DND-41 (cell line): ENCODE measurements at regions not wholly inside any gene's neighbourhood (a gene's known extent, or its start where the extent isn't known, plus 50 kb on each side); places are given as distances from the start of the nearest gene placed in this dataset.

ENCODE experiments used
- CTCF ChIP-seq: IDR thresholded peaks from 2 replicates; pipeline ENCODE4 v1.5.1; 2012; ENCODE audit warnings: borderline replicate concordance, low read length, moderate library complexity, mild to moderate bottlenecking; ENCODE audit not compliant: poor library complexity, severe bottlenecking; ENCODE audit errors: extremely low read depth
- EZH2 ChIP-seq: IDR thresholded peaks from 3 replicates; pipeline ENCODE4 v1.6.1; 2012; ENCODE audit warnings: borderline replicate concordance, low read depth, mild to moderate bottlenecking, moderate library complexity, low read length, inconsistent platforms; ENCODE audit not compliant: severe bottlenecking

- no peak for TF ChIP-seq CTCF
- no peak for TF ChIP-seq EZH2
Measured at GRCh38 chr13:90393408-90393807, 954.1 kb upstream of the MIR17HG start.
